Prostate gland (tissue), 2 donors: ENCODE measurements at regions not wholly inside any gene's neighbourhood (a gene's known extent, or its start where the extent isn't known, plus 50 kb on each side); places are given as distances from the start of the nearest gene placed in this dataset.
"Not testable (repeated sequence)": the region's sequence is repeated elsewhere in the genome, so short reads cannot be mapped to it uniquely, and the experiment has no call there.

ENCODE experiments used
- DNase-seq: peaks from one replicate; pipeline ENCODE4 v3.0.0-alpha.2; 2019; ENCODE audit warnings: low spot score
- H3K27ac ChIP-seq, 2 donors: fragments of 200-600 bp; sonication (generic); 2 replicates each; pipeline ENCODE4 v1.5.1; 2017 to 2019
- H3K27me3 ChIP-seq: fragments of 200-600 bp; sonication (generic); replicated peaks from 2 replicates; pipeline ENCODE4 v1.5.1; 2019; ENCODE audit not compliant: insufficient read depth
- H3K36me3 ChIP-seq, 2 donors: fragments of 200-600 bp; sonication (generic); 1 replicate in 1 of 2; 2 replicates in 1 of 2; pipeline versions ENCODE4 v1.5.1 to v1.8.1; 2017 to 2019
- H3K4me1 ChIP-seq: fragments of 200-600 bp; sonication (generic); replicated peaks from 2 replicates; pipeline ENCODE4 v1.5.1; 2019
- H3K4me3 ChIP-seq, 2 donors: fragments of 200-600 bp; sonication (generic); 2 replicates each; pipeline ENCODE4 v1.5.1; 2017 to 2019
- H3K9me3 ChIP-seq: fragments of 200-600 bp; sonication (generic); 2 replicates; pipeline ENCODE4 v1.5.1; 2017
- POLR2A ChIP-seq: fragments of 450-650 bp; IDR thresholded peaks from one replicate; pipeline ENCODE4 v1.6.1; 2016; ENCODE audit warnings: antibody characterized with exemption, mild to moderate bottlenecking
- POLR2AphosphoS5 ChIP-seq: sonication (generic); formaldehyde crosslinking; IDR thresholded peaks from one replicate; pipeline ENCODE4 v1.6.1; 2017; ENCODE audit warnings: antibody characterized with exemption
- WGBS: methylation state at CpG from one replicate; pipeline ENCODE4 v1.1.5; 2018; 5-methylcytosine and 5-hydroxymethylcytosine counted together
- intact Hi-C: fragments of 100-400 bp; cut with DNase I; formaldehyde crosslinking; loops from one replicate; pipeline ENCODE4 v1.14.2; 2022
- TF ChIP-seq, protein P1 (sequence below), 4 experiments: fragments of 200-600 bp in 2 of 4; fragments of 450-650 bp in 2 of 4; sonication (generic) in 2 of 4; IDR thresholded peaks; 1 replicate in 3 of 4; 2 replicates in 1 of 4; pipeline ENCODE4 v1.5.1; 2016 to 2019; ENCODE audit warnings: antibody characterized with exemption in 4 of 4, mild to moderate bottlenecking in 2 of 4, moderate library complexity in 2 of 4

DNA sequence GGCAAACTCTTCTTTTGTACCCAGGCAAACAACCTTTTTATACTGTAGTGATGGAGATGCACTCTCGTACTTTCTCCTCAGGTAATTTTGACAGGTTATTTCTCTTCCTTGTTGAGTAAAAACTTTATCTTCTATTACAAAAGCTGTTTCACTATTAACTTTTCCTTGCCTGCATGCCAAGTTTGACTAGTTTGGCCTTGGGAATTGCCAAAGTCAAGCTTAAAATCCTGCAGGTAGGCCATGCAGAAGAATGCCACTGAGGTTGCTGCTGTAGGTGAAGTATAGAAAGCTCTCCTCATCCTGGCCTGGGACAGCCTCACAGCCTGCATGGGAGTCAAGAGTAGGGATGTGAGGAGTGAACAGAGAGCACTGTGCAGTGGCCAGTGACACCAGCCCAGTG lies 1293.5 kb upstream of the CHAC2 start:
- Histone ChIP-seq H3K4me3 (no peak overlapping the region), H3K4me1 (no peaks in the 10 kb centered on the region), H3K9me3 (no peaks in the 10 kb centered on the region), H3K27ac (no peak overlapping the region), H3K27me3 (no peaks in the 10 kb centered on the region), H3K36me3 (no peaks in the 10 kb centered on the region)
- TF ChIP-seq POLR2A (no peak), POLR2AphosphoS5 (no peak)
- TF ChIP-seq, protein P1, sequence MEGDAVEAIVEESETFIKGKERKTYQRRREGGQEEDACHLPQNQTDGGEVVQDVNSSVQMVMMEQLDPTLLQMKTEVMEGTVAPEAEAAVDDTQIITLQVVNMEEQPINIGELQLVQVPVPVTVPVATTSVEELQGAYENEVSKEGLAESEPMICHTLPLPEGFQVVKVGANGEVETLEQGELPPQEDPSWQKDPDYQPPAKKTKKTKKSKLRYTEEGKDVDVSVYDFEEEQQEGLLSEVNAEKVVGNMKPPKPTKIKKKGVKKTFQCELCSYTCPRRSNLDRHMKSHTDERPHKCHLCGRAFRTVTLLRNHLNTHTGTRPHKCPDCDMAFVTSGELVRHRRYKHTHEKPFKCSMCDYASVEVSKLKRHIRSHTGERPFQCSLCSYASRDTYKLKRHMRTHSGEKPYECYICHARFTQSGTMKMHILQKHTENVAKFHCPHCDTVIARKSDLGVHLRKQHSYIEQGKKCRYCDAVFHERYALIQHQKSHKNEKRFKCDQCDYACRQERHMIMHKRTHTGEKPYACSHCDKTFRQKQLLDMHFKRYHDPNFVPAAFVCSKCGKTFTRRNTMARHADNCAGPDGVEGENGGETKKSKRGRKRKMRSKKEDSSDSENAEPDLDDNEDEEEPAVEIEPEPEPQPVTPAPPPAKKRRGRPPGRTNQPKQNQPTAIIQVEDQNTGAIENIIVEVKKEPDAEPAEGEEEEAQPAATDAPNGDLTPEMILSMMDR (IDR thresholded peaks at IDR 0.05): no peak
- WGBS: 70% methylated on average over 1 of the region's 1 CpG
- intact Hi-C loops: no loop called here
- DNase-seq: no peak

DNA sequence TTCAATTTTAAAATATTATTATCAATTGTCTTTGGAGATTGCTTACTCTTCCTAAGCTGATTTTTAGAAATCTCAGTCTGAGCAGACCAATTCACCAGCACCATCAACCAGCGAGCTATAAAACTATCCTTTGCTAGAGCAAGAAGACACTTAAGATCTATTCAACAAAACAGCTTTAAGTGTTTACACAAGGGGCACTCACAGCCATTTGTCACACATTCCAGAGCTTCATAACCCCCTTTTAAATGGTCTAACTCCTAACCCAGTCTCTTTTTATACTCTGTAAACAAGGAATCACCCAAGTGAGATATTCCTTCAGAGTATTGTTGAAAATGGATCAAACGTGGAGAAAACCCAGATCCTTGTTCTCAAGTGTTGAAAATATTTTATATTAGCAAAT lies 1294.1 kb upstream of the CHAC2 start:
- Histone ChIP-seq H3K27me3 (no peaks in the 10 kb centered on the region), H3K4me1 (no peaks in the 10 kb centered on the region), H3K27ac (no peak overlapping the region), H3K4me3 (no peak overlapping the region), H3K9me3 (no peaks in the 10 kb centered on the region), H3K36me3 (no peaks in the 10 kb centered on the region)
- TF ChIP-seq POLR2AphosphoS5 (no peak), POLR2A (no peak)
- TF ChIP-seq, protein P1 (IDR thresholded peaks at IDR 0.05): no peak
- intact Hi-C loops: no loop called here
- DNase-seq: no peak
- 30% methylated on average over 2 of the region's 2 CpGs for WGBS

DNA sequence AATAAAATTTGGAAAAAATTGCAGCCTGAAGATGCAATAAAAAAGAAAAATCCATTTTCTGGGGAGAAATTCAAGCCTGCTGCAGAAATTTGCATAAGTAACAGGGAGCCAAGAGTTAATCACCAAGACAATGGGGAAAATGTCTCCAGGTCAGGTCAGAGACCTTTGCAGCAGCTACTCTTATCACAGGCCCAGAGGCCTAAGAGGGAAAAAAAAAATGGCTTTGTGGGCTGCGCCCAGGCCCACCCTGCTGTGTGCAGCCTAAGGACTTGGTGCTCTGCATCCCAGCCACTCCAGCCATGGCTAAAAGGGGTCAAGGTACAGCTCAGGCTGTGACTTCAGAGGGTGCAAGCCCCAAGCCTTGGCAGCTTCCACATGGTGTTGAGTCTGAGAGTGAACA lies 1297.1 kb upstream of the CHAC2 start:
- H3K9me3 ChIP-seq, H3K4me1 ChIP-seq, H3K27ac ChIP-seq, H3K27me3 ChIP-seq, H3K4me3 ChIP-seq, DNase-seq, H3K36me3 ChIP-seq, intact Hi-C loops: not testable (repeated sequence)
- 81% methylated on average over 1 of the region's 1 CpG for WGBS

DNA sequence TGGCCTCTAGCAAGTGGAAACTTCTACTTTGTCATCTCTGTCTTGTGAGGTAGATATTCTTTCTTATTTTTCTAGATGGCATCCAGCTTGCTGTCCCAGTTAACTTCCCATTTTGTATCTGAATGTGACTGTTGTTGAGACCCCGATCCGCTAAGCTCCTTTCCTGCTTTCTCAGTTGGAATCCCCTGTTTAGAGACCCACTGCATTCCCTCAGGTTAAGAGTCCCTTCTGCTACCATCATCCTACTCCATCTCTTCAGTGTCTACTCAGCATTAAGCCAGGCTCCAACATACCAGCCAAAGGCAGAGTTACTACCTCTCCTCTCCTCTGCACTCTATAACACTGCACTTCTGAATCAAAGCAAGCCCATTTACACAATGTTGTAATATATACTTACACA lies 1300.4 kb upstream of the CHAC2 start:
- WGBS: 81% methylated on average over 2 of the region's 2 CpGs
- intact Hi-C loops: no loop called here
- H3K4me1 ChIP-seq: no peaks in the 10 kb centered on the region
- DNase-seq: no peak
- no peaks in the 10 kb centered on the region for H3K9me3 ChIP-seq
- no peaks in the 10 kb centered on the region for H3K27me3 ChIP-seq
- H3K27ac ChIP-seq: no peak overlapping the region
- no peak overlapping the region for H3K4me3 ChIP-seq
- H3K36me3 ChIP-seq: no peaks in the 10 kb centered on the region
- TF ChIP-seq, protein P1 (IDR thresholded peaks at IDR 0.05): no peak

DNA sequence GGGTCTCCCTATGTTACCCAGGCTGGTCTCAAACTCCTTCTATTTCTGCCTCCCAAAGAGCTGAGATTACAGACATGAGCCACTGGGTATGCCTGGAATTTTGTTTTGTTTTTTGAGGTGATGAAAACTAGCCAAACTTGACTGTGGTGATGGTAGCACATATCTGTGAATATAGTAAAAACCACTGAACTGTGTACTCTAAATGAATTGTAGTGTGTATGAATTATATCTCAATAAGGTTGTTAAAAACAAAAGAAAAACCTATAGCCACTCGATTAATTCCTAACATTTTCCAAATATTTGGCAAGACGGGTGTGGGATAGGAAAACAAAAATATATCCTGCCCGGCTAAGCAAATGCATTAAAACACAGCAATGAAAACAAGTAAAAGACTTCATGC lies 1302.3 kb upstream of the CHAC2 start:
- intact Hi-C loops: no loop called here
- DNase-seq: no peak
- Histone ChIP-seq H3K27ac (no peak overlapping the region), H3K36me3 (no peaks in the 10 kb centered on the region), H3K4me1 (no peaks in the 10 kb centered on the region), H3K4me3 (no peak overlapping the region), H3K9me3 (no peaks in the 10 kb centered on the region), H3K27me3 (no peaks in the 10 kb centered on the region)
- WGBS: 58% methylated on average over 3 of the region's 3 CpGs
- TF ChIP-seq POLR2AphosphoS5: no peak

DNA sequence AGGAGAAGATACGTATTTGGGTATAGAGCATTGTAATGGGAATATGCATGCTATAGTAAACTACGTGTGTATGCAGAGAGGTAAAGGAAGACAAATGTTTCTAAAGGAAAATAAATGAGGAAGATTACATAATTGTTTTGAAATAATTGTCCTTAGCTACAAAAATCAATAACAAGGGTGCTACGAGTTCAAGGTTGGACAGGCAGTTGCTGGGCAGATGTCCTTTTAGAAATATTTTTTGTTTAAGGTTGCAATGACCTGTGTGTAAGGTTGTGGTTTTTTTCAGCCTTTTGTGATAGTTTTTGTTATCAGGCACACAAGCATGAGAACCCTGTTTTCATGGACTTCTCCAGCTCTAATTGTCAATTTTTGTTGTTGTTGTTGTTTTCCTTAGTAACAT lies 1304.1 kb upstream of the CHAC2 start:
- no peaks in the 10 kb centered on the region for H3K9me3 ChIP-seq
- TF ChIP-seq POLR2A: no peak
- TF ChIP-seq POLR2AphosphoS5: no peak
- TF ChIP-seq, protein P1 (IDR thresholded peaks at IDR 0.05): no peak
- H3K27ac ChIP-seq: no peak overlapping the region
- 84% methylated on average over 3 of the region's 3 CpGs for WGBS
- no peak overlapping the region for H3K4me3 ChIP-seq
- H3K36me3 ChIP-seq: no peaks in the 10 kb centered on the region
- H3K4me1 ChIP-seq: no peaks in the 10 kb centered on the region
- intact Hi-C loops: no loop called here
- no peak for DNase-seq
- H3K27me3 ChIP-seq: no peaks in the 10 kb centered on the region
